Calu3 (cell line): ENCODE measurements at regions not wholly inside any gene's neighbourhood (a gene's known extent, or its start where the extent isn't known, plus 50 kb on each side); places are given as distances from the start of the nearest gene placed in this dataset.

ENCODE experiments used
- BruUV-seq: library from RNA; stranded (reverse); fragments of 400-500 nt; replicated peaks from 2 replicates; lab custom pipeline; 2021; lab: Mats Ljungman, UMichigan
- CTCF ChIA-PET: fragments of 300-600 bp; sonication (Branson Sonifier 250); formaldehyde crosslinking; loops from one replicate; lab custom pipeline; 2022; ENCODE audit warnings: antibody characterized with exemption; lab: Charles Lee
- DNase-seq: peaks from one replicate; pipeline ENCODE4 v3.0.0; 2022
- H3K27ac Mint-ChIP-seq: one replicate; pipeline ENCODE4 v1.8.0; 2022; ENCODE audit warnings: mixed read lengths; ENCODE audit not compliant: unreplicated experiment
- H3K27me3 Mint-ChIP-seq: one replicate; pipeline ENCODE4 v1.8.0; 2022; ENCODE audit warnings: mixed read lengths; ENCODE audit not compliant: unreplicated experiment
- H3K36me3 Mint-ChIP-seq: one replicate; pipeline ENCODE4 v1.8.0; 2022; ENCODE audit warnings: mild to moderate bottlenecking, moderate library complexity, mixed read lengths; ENCODE audit not compliant: insufficient read depth, unreplicated experiment
- H3K4me1 Mint-ChIP-seq: one replicate; pipeline ENCODE4 v1.8.0; 2022; ENCODE audit warnings: mild to moderate bottlenecking, low read depth, mixed read lengths; ENCODE audit not compliant: unreplicated experiment
- H3K4me3 Mint-ChIP-seq: one replicate; pipeline ENCODE4 v1.8.0; 2022; ENCODE audit warnings: mild to moderate bottlenecking, low read depth, moderate library complexity, mixed read lengths; ENCODE audit not compliant: unreplicated experiment
- H3K9me3 Mint-ChIP-seq: one replicate; pipeline ENCODE4 v1.8.0; 2022; ENCODE audit warnings: low read depth, mixed read lengths; ENCODE audit not compliant: unreplicated experiment
- intact Hi-C: fragments of 100-400 bp; cut with micrococcal nuclease; formaldehyde crosslinking; loops from one replicate; pipeline ENCODE4 v1.10.0; 2022; ENCODE audit not compliant: unreplicated experiment
- TF ChIP-seq, protein P1 (sequence below): fragments of 200-600 bp; IDR thresholded peaks from one replicate; pipeline ENCODE4 v1.8.0; 2022; ENCODE audit warnings: antibody characterized with exemption; ENCODE audit not compliant: unreplicated experiment

DNA sequence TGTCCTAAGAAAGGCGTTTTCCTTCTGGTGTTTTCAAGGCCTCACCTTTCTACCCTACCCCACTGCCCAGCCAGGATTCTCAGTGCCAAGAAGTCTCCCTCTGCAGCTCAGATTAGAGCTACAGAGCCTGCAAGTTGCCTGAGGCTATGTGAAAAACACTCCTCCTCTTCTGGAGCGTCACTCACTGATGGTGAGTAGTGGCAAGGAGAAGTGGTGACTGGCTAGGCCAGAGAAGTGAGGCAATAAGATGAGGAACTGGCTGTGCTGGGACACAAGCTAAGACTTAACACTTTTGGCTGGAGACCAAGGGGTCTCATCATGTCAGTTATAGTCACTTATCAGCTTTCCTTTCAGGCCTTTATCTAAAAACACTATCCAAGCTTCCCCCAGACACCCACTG, 86.7 kb upstream of the PRKAR2B start:
- no peak for DNase-seq
- no peaks in the 10 kb centered on the region for H3K4me1 Mint-ChIP-seq
- no peak overlapping the region for H3K4me3 Mint-ChIP-seq
- BruUV-seq, result no TSS peak
- intact Hi-C loops, result no loop called here
- CTCF ChIA-PET, result no interaction called here
- peaks cover 26% of the 10 kb centered on the region for H3K27me3 Mint-ChIP-seq
- no peaks in the 10 kb centered on the region for H3K9me3 Mint-ChIP-seq
- TF ChIP-seq, protein P1, sequence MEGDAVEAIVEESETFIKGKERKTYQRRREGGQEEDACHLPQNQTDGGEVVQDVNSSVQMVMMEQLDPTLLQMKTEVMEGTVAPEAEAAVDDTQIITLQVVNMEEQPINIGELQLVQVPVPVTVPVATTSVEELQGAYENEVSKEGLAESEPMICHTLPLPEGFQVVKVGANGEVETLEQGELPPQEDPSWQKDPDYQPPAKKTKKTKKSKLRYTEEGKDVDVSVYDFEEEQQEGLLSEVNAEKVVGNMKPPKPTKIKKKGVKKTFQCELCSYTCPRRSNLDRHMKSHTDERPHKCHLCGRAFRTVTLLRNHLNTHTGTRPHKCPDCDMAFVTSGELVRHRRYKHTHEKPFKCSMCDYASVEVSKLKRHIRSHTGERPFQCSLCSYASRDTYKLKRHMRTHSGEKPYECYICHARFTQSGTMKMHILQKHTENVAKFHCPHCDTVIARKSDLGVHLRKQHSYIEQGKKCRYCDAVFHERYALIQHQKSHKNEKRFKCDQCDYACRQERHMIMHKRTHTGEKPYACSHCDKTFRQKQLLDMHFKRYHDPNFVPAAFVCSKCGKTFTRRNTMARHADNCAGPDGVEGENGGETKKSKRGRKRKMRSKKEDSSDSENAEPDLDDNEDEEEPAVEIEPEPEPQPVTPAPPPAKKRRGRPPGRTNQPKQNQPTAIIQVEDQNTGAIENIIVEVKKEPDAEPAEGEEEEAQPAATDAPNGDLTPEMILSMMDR, result no peak
- H3K36me3 Mint-ChIP-seq, result no peaks in the 10 kb centered on the region
- no peak overlapping the region for H3K27ac Mint-ChIP-seq

DNA sequence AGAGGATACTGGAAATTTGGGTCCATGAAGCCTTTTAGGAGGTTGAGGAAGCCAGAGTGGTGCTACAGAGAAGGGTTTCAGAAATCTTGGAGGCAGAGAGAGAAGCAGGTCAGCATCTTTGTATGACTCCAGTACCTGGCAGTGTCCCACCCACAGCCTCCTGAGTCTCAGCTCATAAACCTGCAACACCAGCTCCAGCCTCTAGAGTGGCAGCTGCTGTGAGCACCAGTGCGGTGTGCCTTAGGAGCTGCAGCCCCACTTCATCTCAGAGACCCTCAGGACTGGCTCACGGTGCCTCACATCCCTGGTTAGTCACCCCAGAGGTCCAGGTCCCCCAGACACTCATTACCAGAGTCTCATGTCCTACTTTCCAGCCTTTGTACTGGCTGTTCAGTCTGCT, 84.8 kb upstream of the PRKAR2B start:
- no peaks in the 10 kb centered on the region for H3K9me3 Mint-ChIP-seq
- CTCF ChIA-PET, result no interaction called here
- TF ChIP-seq, protein P1, result no peak
- no peak overlapping the region for H3K4me3 Mint-ChIP-seq
- DNase-seq, result peak; percentile 6
- intact Hi-C loops, result no loop called here
- no peaks in the 10 kb centered on the region for H3K36me3 Mint-ChIP-seq
- no TSS peak for BruUV-seq
- H3K4me1 Mint-ChIP-seq, result no peaks in the 10 kb centered on the region
- H3K27ac Mint-ChIP-seq, result no peak overlapping the region
- H3K27me3 Mint-ChIP-seq, result peaks cover 44% of the 10 kb centered on the region

DNA sequence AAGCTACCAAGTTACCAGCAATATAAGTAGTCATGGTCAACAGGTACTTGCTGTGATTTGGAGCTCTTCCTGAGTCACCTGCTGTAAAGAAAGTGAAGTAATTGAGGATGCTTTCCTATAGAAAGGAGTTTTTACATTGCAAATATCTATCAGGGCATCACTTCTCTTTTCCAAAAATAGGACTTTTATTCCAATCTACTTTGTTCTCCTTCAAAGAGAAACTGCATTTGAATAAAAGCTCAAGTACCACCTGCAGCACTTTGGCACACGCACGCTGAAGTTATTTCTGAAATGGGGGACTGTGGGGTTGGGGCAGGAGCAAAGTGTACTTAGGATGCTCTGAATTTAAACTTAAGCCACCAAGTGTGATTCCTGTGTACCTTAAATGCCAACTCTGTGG, 81.8 kb upstream of the PRKAR2B start:
- no TSS peak for BruUV-seq
- DNase-seq, result no peak
- Mint-ChIP-seq H3K27ac (no peak overlapping the region), H3K4me3 (no peak overlapping the region), H3K36me3 (no peaks in the 10 kb centered on the region), H3K9me3 (no peaks in the 10 kb centered on the region), H3K27me3 (peaks cover 44% of the 10 kb centered on the region), H3K4me1 (no peaks in the 10 kb centered on the region)
- CTCF ChIA-PET, result no interaction called here
- intact Hi-C loops, result no loop called here
- TF ChIP-seq, protein P1, result no peak

DNA sequence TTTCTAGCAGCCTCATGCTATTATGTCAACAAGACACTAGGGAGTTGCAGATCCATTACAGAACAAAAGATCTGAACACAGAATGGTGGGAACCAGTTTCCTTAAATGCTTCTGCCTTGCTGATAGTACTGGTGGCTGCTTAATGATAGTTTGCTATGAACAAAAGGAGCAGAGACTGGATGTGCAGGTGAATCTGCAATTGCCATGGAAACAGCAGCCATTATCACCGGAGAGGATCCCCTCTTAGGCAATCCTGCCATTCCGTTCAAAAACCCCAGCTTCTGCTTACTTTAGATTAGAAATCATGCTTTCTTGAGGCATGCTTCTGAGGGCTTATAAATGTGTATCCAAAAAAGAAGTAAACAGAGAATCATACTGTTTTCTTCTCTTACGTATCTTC, 80.0 kb upstream of the PRKAR2B start:
- no peaks in the 10 kb centered on the region for H3K9me3 Mint-ChIP-seq
- CTCF ChIA-PET, result no interaction called here
- peaks cover 44% of the 10 kb centered on the region for H3K27me3 Mint-ChIP-seq
- no peak overlapping the region for H3K4me3 Mint-ChIP-seq
- DNase-seq, result no peak
- intact Hi-C loops, result no loop called here
- TF ChIP-seq, protein P1, result no peak
- no TSS peak for BruUV-seq
- no peaks in the 10 kb centered on the region for H3K4me1 Mint-ChIP-seq
- H3K27ac Mint-ChIP-seq, result no peak overlapping the region
- no peaks in the 10 kb centered on the region for H3K36me3 Mint-ChIP-seq
